HepG2 (cell line): ENCODE measurements at regions not wholly inside any gene's neighbourhood (a gene's known extent, or its start where the extent isn't known, plus 50 kb on each side); places are given as distances from the start of the nearest gene placed in this dataset.

ENCODE experiments used
- FOXM1 ChIP-seq: sonication (generic); formaldehyde crosslinking; IDR thresholded peaks from 2 replicates; pipeline ENCODE4 v1.5.0; 2020; ENCODE audit warnings: missing genetic modification reagents
- RAD21 ChIP-seq: fragments of 450-650 bp; formaldehyde crosslinking; IDR thresholded peaks from 2 replicates; pipeline ENCODE4 v1.5.0; 2020; ENCODE audit warnings: mild to moderate bottlenecking
- RXRA ChIP-seq: sonication (generic); formaldehyde crosslinking; IDR thresholded peaks from 2 replicates; pipeline ENCODE4 v1.5.1; 2020; ENCODE audit warnings: missing genetic modification reagents
- SMC3 ChIP-seq: IDR thresholded peaks from 2 replicates; pipeline ENCODE4 v1.6.1; 2011; ENCODE audit warnings: low read length, improper control_type of control experiment
- SPEN ChIP-seq: sonication (generic); formaldehyde crosslinking; IDR thresholded peaks from 2 replicates; pipeline ENCODE4 v1.5.1; 2020; ENCODE audit warnings: low read depth, mild to moderate bottlenecking, missing genetic modification reagents
- TF ChIP-seq, protein P1 (sequence below): sonication (generic); formaldehyde crosslinking; IDR thresholded peaks from 2 replicates; pipeline ENCODE4 v1.4.0; 2020; ENCODE audit warnings: missing genetic modification reagents

GRCh38 chr5:2627867-2628266 lies 123.6 kb downstream of the IRX2 start:
- no peak for TF ChIP-seq RAD21 (CRISPR knock-in tag)
- TF ChIP-seq FOXM1 (CRISPR knock-in tag) = no peak
- TF ChIP-seq RXRA = no peak
- TF ChIP-seq, protein P1, sequence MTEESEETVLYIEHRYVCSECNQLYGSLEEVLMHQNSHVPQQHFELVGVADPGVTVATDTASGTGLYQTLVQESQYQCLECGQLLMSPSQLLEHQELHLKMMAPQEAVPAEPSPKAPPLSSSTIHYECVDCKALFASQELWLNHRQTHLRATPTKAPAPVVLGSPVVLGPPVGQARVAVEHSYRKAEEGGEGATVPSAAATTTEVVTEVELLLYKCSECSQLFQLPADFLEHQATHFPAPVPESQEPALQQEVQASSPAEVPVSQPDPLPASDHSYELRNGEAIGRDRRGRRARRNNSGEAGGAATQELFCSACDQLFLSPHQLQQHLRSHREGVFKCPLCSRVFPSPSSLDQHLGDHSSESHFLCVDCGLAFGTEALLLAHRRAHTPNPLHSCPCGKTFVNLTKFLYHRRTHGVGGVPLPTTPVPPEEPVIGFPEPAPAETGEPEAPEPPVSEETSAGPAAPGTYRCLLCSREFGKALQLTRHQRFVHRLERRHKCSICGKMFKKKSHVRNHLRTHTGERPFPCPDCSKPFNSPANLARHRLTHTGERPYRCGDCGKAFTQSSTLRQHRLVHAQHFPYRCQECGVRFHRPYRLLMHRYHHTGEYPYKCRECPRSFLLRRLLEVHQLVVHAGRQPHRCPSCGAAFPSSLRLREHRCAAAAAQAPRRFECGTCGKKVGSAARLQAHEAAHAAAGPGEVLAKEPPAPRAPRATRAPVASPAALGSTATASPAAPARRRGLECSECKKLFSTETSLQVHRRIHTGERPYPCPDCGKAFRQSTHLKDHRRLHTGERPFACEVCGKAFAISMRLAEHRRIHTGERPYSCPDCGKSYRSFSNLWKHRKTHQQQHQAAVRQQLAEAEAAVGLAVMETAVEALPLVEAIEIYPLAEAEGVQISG (CRISPR knock-in tag) = no peak
- TF ChIP-seq SMC3 = no peak
- no peak for TF ChIP-seq SPEN (CRISPR knock-in tag)
